NCI-H146 treated with DMSO at 0.1 percent for 48 hours (cell line): ENCODE measurements at regions not wholly inside any gene's neighbourhood (a gene's known extent, or its start where the extent isn't known, plus 50 kb on each side); places are given as distances from the start of the nearest gene placed in this dataset.

Source experiments
- DNase-seq: peaks from one replicate; lab custom pipeline; 2025; ENCODE audit not compliant: unreplicated experiment; lab: John Stamatoyannopoulos, UW

GRCh38 chr5:125778791-125779190, 644.4 kb upstream of the GRAMD2B start:
- DNase-seq: peak; percentile 46

- no peak for DNase-seq
Observed at GRCh38 chr5:125785407-125785806, 637.8 kb upstream of the GRAMD2B start.

GRCh38 chr5:125786021-125786420, 637.2 kb upstream of the GRAMD2B start:
- DNase-seq: no peak

GRCh38 chr5:125793470-125793869, 629.7 kb upstream of the GRAMD2B start:
- DNase-seq: no peak

- no peak for DNase-seq
Observed at GRCh38 chr5:125794922-125795321, 628.3 kb upstream of the GRAMD2B start.

- no peak for DNase-seq
Observed at GRCh38 chr5:125798307-125798706, 624.9 kb upstream of the GRAMD2B start.

- no peak for DNase-seq
Observed at GRCh38 chr5:125812651-125813050, 610.6 kb upstream of the GRAMD2B start.

GRCh38 chr5:125813221-125813974, 609.8 kb upstream of the GRAMD2B start:
- no peak for DNase-seq

- no peak for DNase-seq
Observed at GRCh38 chr5:125814119-125814518, 609.1 kb upstream of the GRAMD2B start.

- DNase-seq: no peak
Observed at GRCh38 chr5:125823572-125823971, 599.6 kb upstream of the GRAMD2B start.

GRCh38 chr5:125826214-125826613, 597.0 kb upstream of the GRAMD2B start:
- no peak for DNase-seq

GRCh38 chr5:125829349-125829748, 593.9 kb upstream of the GRAMD2B start:
- no peak for DNase-seq

- no peak for DNase-seq
Observed at GRCh38 chr5:125833398-125833797, 589.8 kb upstream of the GRAMD2B start.

GRCh38 chr5:125834438-125835115, 588.6 kb upstream of the GRAMD2B start:
- no peak for DNase-seq

- DNase-seq: no peak
Observed at GRCh38 chr5:125835293-125836172, 587.7 kb upstream of the GRAMD2B start.

GRCh38 chr5:125836256-125836655, 587.0 kb upstream of the GRAMD2B start:
- DNase-seq: no peak

GRCh38 chr5:125837866-125838265, 585.3 kb upstream of the GRAMD2B start:
- DNase-seq: no peak

GRCh38 chr5:125847561-125847960, 575.6 kb upstream of the GRAMD2B start:
- DNase-seq: no peak

- DNase-seq: no peak
Observed at GRCh38 chr5:125848751-125849150, 574.5 kb upstream of the GRAMD2B start.

- DNase-seq: no peak
Observed at GRCh38 chr5:125856949-125857348, 566.3 kb upstream of the GRAMD2B start.

- no peak for DNase-seq
Observed at GRCh38 chr5:125863579-125863978, 559.6 kb upstream of the GRAMD2B start.
